Lower leg skin (tissue), 3 donors: ENCODE measurements at regions not wholly inside any gene's neighbourhood (a gene's known extent, or its start where the extent isn't known, plus 50 kb on each side); places are given as distances from the start of the nearest gene placed in this dataset.

Experiments
- POLR2A ChIP-seq, 2 donors: fragments of 450-650 bp; IDR thresholded peaks; one replicate each; pipeline ENCODE4 v1.6.1; 2016 to 2017; ENCODE audit warnings: antibody characterized with exemption in 2 of 2, mild to moderate bottlenecking in 1 of 2, moderate library complexity in 1 of 2
- TF ChIP-seq, protein P1 (sequence below), 3 donors: fragments of 450-650 bp; IDR thresholded peaks; one replicate each; pipeline ENCODE4 v1.5.1; 2016; ENCODE audit warnings: antibody characterized with exemption in 3 of 3, mild to moderate bottlenecking in 3 of 3, moderate library complexity in 2 of 3

DNA sequence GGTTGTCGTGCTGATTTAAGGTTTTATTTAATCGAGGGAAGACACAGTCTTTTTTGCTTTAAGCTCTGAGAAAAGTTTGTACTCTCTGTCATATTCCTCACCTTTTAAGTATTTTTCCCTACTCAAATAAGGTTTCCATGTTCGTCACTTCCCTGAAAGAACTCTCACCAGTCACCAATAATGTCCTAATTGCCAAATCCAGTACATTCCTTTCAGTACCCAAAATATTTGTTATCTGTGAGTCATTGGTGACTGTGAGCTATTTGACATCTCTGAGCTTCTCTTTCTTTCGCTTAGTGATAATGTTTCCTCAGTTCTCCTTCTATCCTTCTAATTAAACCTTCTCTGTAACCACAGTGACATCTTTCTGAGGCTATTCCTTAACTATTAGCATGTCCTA, 874.2 kb upstream of the ADGRL2 start:
- TF ChIP-seq, protein P1, sequence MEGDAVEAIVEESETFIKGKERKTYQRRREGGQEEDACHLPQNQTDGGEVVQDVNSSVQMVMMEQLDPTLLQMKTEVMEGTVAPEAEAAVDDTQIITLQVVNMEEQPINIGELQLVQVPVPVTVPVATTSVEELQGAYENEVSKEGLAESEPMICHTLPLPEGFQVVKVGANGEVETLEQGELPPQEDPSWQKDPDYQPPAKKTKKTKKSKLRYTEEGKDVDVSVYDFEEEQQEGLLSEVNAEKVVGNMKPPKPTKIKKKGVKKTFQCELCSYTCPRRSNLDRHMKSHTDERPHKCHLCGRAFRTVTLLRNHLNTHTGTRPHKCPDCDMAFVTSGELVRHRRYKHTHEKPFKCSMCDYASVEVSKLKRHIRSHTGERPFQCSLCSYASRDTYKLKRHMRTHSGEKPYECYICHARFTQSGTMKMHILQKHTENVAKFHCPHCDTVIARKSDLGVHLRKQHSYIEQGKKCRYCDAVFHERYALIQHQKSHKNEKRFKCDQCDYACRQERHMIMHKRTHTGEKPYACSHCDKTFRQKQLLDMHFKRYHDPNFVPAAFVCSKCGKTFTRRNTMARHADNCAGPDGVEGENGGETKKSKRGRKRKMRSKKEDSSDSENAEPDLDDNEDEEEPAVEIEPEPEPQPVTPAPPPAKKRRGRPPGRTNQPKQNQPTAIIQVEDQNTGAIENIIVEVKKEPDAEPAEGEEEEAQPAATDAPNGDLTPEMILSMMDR (IDR thresholded peaks at IDR 0.05): no peak
- TF ChIP-seq POLR2A (IDR thresholded peaks at IDR 0.05): no peak
